ENCODE measurements at regions not wholly inside any gene's neighbourhood (a gene's known extent, or its start where the extent isn't known, plus 50 kb on each side); places are given as distances from the start of the nearest gene placed in this dataset.

DNA sequence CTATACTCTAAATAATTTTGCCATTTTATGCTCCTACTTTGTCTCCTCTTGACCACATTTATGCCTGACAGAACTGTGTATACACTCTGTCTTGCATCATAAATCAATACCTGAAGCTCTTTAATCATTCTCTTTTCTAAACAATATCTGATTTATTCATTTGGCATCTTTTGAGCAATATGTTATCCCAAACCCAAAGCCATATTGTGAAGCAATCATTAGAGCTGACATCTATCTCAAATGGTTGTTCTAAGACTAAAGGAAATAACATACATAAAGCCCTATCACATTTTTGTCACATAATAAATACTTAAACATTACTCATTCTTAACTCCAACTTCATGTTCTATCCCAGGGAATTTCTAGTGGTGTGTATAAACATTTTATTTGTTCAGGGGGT is 717.6 kb downstream of the SORCS1 start:
- DNase-seq (ENCODE audit: low spot score in 2 of 2) (no peak), ATAC-seq (replicated peaks; ENCODE audit: extremely low read depth, poor library complexity, severe bottlenecking) (no peak)
- no peaks in the 10 kb centered on the region for H3K27me3 Mint-ChIP-seq
- H3K4me3 Mint-ChIP-seq = no peak overlapping the region
- no peaks in the 10 kb centered on the region for H3K4me1 Mint-ChIP-seq
- H3K36me3 Mint-ChIP-seq (ENCODE audit: insufficient read depth) = no peaks in the 10 kb centered on the region
- H3K9me3 Mint-ChIP-seq = peaks cover 27% of the 10 kb centered on the region
- H3K27ac Mint-ChIP-seq (ENCODE audit: low read depth) = no peak overlapping the region

DNA sequence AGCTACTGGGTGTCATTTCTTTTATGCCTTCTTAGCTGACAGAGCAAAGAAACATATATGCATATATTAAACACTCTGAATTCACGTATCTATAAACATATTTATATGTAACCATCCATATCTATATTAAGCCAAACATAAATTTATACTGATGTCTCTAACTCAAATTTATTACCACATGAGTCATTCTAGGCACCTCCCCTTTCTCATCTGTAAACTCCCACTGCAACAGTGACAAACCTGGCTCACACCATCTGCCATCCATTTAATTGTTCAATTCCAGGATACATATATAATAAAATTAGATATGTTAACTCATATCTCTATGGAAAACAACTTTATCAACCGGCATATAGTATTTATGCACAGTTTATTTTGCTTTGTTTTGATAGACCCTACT is 722.3 kb downstream of the SORCS1 start:
- no peak for ATAC-seq (replicated peaks; ENCODE audit: extremely low read depth, poor library complexity, severe bottlenecking)
- Mint-ChIP-seq H3K36me3 (ENCODE audit: insufficient read depth) (no peaks in the 10 kb centered on the region), H3K27me3 (no peaks in the 10 kb centered on the region), H3K9me3 (peaks cover 25% of the 10 kb centered on the region), H3K4me1 (no peaks in the 10 kb centered on the region), H3K27ac (ENCODE audit: low read depth) (no peak overlapping the region), H3K4me3 (no peak overlapping the region)
- no peak for DNase-seq (ENCODE audit: low spot score in 2 of 2)

DNA sequence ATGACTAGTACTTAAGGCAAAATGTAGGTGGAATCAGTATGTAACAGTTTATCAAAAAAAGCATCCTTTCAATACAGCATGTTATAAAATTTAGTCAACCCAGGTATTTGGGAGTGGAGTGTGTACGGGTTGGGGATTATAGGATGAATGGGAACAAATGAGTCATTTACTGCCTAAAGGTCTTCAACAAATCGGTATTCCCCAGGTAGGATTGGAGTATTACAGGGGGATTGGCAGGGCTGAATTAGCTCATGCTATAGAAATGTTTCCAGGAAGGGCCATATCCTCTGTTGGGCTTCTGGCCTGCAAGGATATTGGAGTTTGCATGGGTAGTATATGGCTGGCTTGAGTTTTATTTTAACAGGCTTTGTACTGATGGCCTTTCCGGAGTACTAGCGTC is 723.7 kb downstream of the SORCS1 start:
- peaks cover 2% of the 10 kb centered on the region for H3K36me3 Mint-ChIP-seq (ENCODE audit: insufficient read depth)
- H3K27ac Mint-ChIP-seq (ENCODE audit: low read depth) = no peak overlapping the region
- ATAC-seq (replicated peaks; ENCODE audit: extremely low read depth, poor library complexity, severe bottlenecking) (no peak), DNase-seq (ENCODE audit: low spot score in 2 of 2) (no peak)
- no peaks in the 10 kb centered on the region for H3K4me1 Mint-ChIP-seq
- no peaks in the 10 kb centered on the region for H3K27me3 Mint-ChIP-seq
- H3K9me3 Mint-ChIP-seq = peaks cover 17% of the 10 kb centered on the region
- H3K4me3 Mint-ChIP-seq = no peak overlapping the region

DNA sequence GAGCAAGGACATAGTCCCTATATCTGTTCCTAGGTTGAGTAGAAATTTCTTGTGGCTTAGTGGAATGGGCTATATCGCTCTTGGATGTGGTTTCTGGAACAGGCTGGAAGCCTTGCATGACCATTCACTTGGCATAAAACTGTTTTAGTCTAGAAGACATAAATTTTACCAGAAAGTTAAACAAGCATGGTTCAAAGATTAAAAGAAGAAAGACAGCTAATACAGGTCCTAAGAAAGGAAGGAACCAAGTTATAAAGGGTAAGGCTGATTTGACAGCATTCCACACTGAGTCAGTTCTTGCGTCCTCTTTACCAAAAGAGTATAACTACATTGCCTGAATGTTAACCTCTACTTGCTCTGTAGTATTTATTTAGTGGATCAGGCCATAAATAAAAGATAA is 724.2 kb downstream of the SORCS1 start:
- ATAC-seq (replicated peaks; ENCODE audit: extremely low read depth, poor library complexity, severe bottlenecking) = no peak
- no peak for DNase-seq (ENCODE audit: low spot score in 2 of 2)
- Mint-ChIP-seq H3K9me3 (peaks cover 16% of the 10 kb centered on the region), H3K4me3 (no peak overlapping the region), H3K27ac (ENCODE audit: low read depth) (no peak overlapping the region), H3K27me3 (no peaks in the 10 kb centered on the region), H3K36me3 (ENCODE audit: insufficient read depth) (peaks cover 2% of the 10 kb centered on the region), H3K4me1 (no peaks in the 10 kb centered on the region)

DNA sequence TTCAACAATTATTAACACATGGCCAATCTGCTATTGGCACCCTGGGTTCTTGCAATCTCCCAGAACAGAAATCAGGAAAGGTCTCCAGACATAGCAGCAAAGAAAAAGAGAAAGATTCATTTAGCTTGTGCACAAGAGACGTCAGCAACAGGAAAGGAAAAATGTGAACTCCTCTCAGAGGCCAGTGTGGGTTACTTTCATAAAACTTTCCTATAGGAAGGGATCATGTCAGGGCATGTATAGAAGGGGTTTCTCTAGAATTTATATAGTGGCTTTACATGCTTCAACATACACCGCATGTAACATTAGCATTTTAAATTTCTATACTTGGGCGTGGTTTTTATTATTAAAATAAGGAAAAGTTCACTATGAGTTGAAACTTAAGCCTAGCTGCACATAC is 725.1 kb downstream of the SORCS1 start:
- Mint-ChIP-seq H3K4me3 (no peak overlapping the region), H3K27me3 (no peaks in the 10 kb centered on the region), H3K4me1 (no peaks in the 10 kb centered on the region), H3K9me3 (peaks cover 16% of the 10 kb centered on the region), H3K36me3 (ENCODE audit: insufficient read depth) (peaks cover 2% of the 10 kb centered on the region), H3K27ac (ENCODE audit: low read depth) (no peak overlapping the region)
- DNase-seq (ENCODE audit: low spot score in 2 of 2) (no peak), ATAC-seq (replicated peaks; ENCODE audit: extremely low read depth, poor library complexity, severe bottlenecking) (no peak)

DNA sequence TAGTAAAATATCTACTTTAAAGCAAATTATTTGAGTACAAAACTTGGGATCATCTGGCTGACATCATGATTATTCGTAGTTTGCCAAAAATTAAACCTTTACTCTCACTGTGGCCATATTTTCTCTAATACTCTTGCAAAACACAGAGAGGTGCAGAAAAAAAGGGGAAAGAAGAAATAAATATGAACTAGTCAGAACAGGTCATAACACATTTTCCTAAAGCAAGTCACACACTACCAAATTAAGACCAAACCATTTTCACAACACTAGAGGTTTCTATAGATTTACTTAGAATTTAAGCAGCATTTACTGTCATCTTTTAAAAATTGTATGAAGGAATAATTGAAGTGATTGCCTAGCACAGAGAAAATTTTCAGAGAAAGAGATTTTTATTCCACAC is 726.1 kb downstream of the SORCS1 start:
- no peak overlapping the region for H3K27ac Mint-ChIP-seq (ENCODE audit: low read depth)
- no peak overlapping the region for H3K4me3 Mint-ChIP-seq
- H3K9me3 Mint-ChIP-seq = peaks cover 11% of the 10 kb centered on the region
- ATAC-seq (replicated peaks; ENCODE audit: extremely low read depth, poor library complexity, severe bottlenecking) (no peak), DNase-seq (ENCODE audit: low spot score in 2 of 2) (no peak)
- no peaks in the 10 kb centered on the region for H3K27me3 Mint-ChIP-seq
- peaks cover 2% of the 10 kb centered on the region for H3K36me3 Mint-ChIP-seq (ENCODE audit: insufficient read depth)
- H3K4me1 Mint-ChIP-seq = no peaks in the 10 kb centered on the region

DNA sequence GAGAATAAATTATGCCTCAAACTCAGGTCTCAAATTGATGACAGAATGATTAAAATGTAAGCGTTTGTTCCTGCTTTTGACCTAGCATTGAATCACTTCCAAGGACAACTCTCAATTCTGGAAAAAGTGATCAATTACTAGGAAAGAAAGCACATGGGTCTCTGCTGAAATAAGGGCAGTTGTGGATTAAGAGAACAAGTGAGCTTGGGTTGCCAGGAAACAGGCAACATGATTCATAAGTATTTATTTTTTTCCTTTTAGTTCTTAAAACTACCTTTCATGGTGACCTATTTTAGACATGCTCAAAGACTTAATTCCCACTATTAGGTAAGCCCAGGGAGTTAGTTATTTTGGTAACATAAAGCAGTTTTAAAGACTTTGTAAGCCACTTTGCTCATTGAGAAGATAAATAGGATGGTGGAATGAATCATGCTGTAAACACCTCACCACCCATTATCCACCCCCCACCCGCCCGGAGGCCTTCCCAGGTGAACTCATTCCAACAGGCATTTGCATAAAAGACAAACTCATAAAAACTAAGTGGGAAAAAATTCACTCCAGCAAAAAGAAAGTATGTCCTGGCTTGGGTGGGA is 728.3 kb downstream of the SORCS1 start:
- Mint-ChIP-seq H3K36me3 (ENCODE audit: insufficient read depth) (peaks cover 2% of the 10 kb centered on the region), H3K4me3 (no peak overlapping the region), H3K27ac (ENCODE audit: low read depth) (no peak overlapping the region), H3K27me3 (no peaks in the 10 kb centered on the region), H3K9me3 (peaks cover 10% of the 10 kb centered on the region), H3K4me1 (no peaks in the 10 kb centered on the region)
- ATAC-seq (replicated peaks; ENCODE audit: extremely low read depth, poor library complexity, severe bottlenecking) (no peak), DNase-seq (ENCODE audit: low spot score in 2 of 2) (no peak)

DNA sequence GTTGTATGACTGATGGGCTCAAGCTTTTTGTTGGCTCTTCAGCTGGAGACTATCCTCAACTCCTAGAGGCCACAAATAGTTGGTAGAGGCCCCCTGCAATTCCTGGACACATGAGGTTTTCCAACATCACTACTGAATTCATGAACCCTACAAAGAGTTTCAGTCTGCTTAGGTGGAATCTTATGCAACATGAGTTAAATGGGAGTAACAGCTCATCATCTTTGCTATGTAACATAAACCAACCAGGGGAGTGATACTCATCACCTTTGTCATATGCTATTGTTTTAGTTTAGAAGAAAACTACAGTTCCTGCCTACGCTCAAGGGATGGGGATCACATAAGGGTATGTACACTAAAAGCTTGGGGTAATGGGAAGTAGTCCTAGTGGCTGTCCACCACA is 729.4 kb downstream of the SORCS1 start:
- peaks cover 10% of the 10 kb centered on the region for H3K9me3 Mint-ChIP-seq
- H3K36me3 Mint-ChIP-seq (ENCODE audit: insufficient read depth) = peaks cover 2% of the 10 kb centered on the region
- H3K4me3 Mint-ChIP-seq = no peak overlapping the region
- no peak for ATAC-seq (replicated peaks; ENCODE audit: extremely low read depth, poor library complexity, severe bottlenecking)
- no peaks in the 10 kb centered on the region for H3K4me1 Mint-ChIP-seq
- no peak overlapping the region for H3K27ac Mint-ChIP-seq (ENCODE audit: low read depth)
- H3K27me3 Mint-ChIP-seq = no peaks in the 10 kb centered on the region
- no peak for DNase-seq (ENCODE audit: low spot score in 2 of 2)

DNA sequence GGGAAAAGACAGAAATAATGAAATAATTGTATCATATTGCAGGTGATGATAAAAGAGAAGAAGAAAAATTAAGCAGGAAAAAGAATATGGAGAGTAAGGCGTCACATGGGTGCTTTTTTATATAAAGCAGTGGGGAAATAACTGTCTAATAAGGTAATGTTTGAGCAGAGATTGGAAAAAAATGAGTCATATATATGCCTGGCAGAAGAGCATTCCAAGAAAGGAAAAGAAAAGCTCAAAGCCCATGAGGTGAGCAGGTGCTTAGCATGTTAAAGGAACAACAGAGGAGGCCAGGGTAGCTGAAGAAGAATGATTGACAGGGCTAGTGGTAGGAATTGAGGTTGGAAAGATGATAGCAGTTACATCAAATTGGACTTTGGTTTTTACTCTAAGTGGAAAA is 739.5 kb downstream of the SORCS1 start:
- ATAC-seq (replicated peaks; ENCODE audit: extremely low read depth, poor library complexity, severe bottlenecking) (no peak), DNase-seq (ENCODE audit: low spot score in 2 of 2) (no peak)
- no peaks in the 10 kb centered on the region for H3K36me3 Mint-ChIP-seq (ENCODE audit: insufficient read depth)
- no peak overlapping the region for H3K4me3 Mint-ChIP-seq
- peaks cover 23% of the 10 kb centered on the region for H3K9me3 Mint-ChIP-seq
- no peaks in the 10 kb centered on the region for H3K4me1 Mint-ChIP-seq
- no peaks in the 10 kb centered on the region for H3K27me3 Mint-ChIP-seq
- no peak overlapping the region for H3K27ac Mint-ChIP-seq (ENCODE audit: low read depth)

DNA sequence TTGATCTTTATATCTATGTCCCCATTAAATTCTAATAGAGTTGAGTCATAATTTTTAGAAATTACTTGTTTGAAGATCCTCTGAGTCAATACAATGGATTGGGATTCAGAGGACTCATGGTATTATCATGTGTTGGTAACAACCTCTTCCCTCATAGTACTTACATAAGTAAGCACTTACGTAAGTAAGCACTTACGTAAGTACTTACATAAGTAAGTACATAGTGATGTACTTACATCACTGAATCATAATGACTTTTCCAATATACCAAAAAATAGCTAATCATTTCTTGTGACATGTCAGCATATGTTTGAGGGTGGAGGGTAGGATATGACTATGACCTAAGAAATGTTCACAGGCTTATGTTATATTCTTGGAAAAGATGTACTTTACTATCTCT is 740.5 kb downstream of the SORCS1 start:
- Mint-ChIP-seq H3K36me3 (ENCODE audit: insufficient read depth) (no peaks in the 10 kb centered on the region), H3K27ac (ENCODE audit: low read depth) (no peak overlapping the region), H3K9me3 (peaks cover 19% of the 10 kb centered on the region), H3K4me1 (no peaks in the 10 kb centered on the region), H3K4me3 (no peak overlapping the region), H3K27me3 (no peaks in the 10 kb centered on the region)
- ATAC-seq (replicated peaks; ENCODE audit: extremely low read depth, poor library complexity, severe bottlenecking) = no peak
- no peak for DNase-seq (ENCODE audit: low spot score in 2 of 2)

DNA sequence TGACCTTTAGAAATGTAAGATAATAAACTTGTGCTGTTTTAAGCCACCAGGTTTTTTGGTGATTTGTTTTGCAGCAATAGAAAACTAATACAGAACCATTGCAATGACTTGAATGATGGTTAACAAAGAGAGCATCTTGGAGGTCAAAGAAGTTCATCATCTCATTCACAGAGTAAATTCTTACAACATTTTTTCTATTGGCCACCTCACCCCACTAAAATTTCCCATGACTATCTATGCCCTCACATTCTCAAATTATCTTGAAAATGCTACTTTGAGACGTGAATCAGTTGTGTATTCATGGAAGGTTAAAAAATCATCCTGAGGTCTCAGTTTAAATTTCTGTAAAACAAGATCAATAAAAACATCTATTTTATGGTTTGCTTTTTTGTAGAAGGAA is 754.2 kb downstream of the SORCS1 start:
- no peak for DNase-seq (ENCODE audit: low spot score in 2 of 2)
- H3K4me1 Mint-ChIP-seq = no peaks in the 10 kb centered on the region
- H3K4me3 Mint-ChIP-seq = no peak overlapping the region
- ATAC-seq (replicated peaks; ENCODE audit: extremely low read depth, poor library complexity, severe bottlenecking) = no peak
- H3K9me3 Mint-ChIP-seq = no peaks in the 10 kb centered on the region
- H3K27ac Mint-ChIP-seq (ENCODE audit: low read depth) = no peak overlapping the region
- H3K27me3 Mint-ChIP-seq = no peaks in the 10 kb centered on the region
- no peaks in the 10 kb centered on the region for H3K36me3 Mint-ChIP-seq (ENCODE audit: insufficient read depth)

DNA sequence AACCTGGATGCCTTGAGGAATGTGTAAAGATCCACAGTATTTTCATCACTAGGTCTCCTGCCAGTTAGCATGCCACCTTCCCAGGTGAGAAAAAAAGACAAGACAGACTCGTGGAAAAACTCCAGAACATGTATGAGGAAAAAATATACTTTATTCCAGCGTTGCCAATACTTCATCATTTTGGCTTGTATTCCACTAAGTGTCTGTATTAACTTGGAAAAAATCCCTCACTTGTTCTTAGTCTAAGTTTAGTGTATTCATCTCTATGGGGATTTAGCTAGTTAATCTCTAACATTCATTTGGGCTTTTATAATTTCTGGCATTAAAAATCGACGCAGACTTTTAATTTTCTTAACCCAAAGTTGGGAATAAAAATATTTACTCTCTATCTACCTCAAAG is 759.4 kb downstream of the SORCS1 start:
- Mint-ChIP-seq H3K9me3 (no peaks in the 10 kb centered on the region), H3K27me3 (no peaks in the 10 kb centered on the region), H3K4me3 (no peak overlapping the region), H3K36me3 (ENCODE audit: insufficient read depth) (no peaks in the 10 kb centered on the region), H3K4me1 (no peaks in the 10 kb centered on the region), H3K27ac (ENCODE audit: low read depth) (no peak overlapping the region)
- DNase-seq (ENCODE audit: low spot score in 2 of 2) (no peak), ATAC-seq (replicated peaks; ENCODE audit: extremely low read depth, poor library complexity, severe bottlenecking) (no peak)

DNA sequence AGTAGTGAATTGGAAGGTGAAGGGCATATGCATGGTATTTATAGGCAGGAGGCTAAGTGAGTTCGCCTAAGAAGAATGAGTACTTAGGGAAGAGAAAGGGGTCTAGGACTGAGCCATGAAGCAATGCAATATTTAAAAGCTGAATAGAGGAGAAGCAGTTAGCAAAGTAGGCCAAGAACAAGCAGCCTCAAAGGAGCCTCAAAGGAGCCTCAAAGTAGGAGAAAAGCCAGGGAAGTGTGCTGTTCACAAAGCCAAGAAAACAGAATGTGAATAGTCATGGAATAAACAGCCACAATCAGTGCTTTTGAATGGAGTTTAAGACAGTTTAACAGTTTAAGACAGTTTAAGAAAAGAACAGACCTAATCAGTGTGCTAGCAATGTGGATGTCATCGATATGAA is 762.0 kb downstream of the SORCS1 start:
- ATAC-seq (replicated peaks; ENCODE audit: extremely low read depth, poor library complexity, severe bottlenecking) = no peak
- Mint-ChIP-seq H3K27ac (ENCODE audit: low read depth) (no peak overlapping the region), H3K4me3 (no peak overlapping the region), H3K27me3 (no peaks in the 10 kb centered on the region), H3K36me3 (ENCODE audit: insufficient read depth) (no peaks in the 10 kb centered on the region), H3K9me3 (peaks cover 7% of the 10 kb centered on the region), H3K4me1 (no peaks in the 10 kb centered on the region)
- DNase-seq (ENCODE audit: low spot score in 2 of 2) = no peak

DNA sequence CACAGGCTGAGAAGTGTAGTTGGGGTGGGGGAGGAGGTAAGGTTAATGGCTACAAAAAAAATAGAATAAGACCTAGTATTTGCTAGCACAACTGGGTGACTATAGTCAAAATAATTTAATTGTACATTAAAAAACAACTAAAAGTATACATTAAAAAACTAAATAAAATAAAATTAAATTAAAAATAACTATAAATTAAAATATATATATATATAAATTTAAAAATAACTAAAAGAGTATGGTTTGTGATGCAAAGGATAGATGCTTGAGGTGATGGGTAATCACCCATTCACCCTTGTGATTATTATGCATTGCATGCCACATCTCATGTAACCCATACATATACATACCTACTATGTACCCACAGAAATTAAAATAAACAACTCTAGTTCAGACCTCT is 762.5 kb downstream of the SORCS1 start:
- Mint-ChIP-seq H3K27ac (ENCODE audit: low read depth) (no peak overlapping the region), H3K4me3 (no peak overlapping the region), H3K4me1 (no peaks in the 10 kb centered on the region), H3K9me3 (peaks cover 7% of the 10 kb centered on the region), H3K27me3 (no peaks in the 10 kb centered on the region), H3K36me3 (ENCODE audit: insufficient read depth) (no peaks in the 10 kb centered on the region)
- ATAC-seq (replicated peaks; ENCODE audit: extremely low read depth, poor library complexity, severe bottlenecking) = no peak
- DNase-seq (ENCODE audit: low spot score in 2 of 2) = no peak

All from central memory CD8-positive, alpha-beta T cell (primary cell).